ENCODE measurements at regions not wholly inside any gene's neighbourhood (a gene's known extent, or its start where the extent isn't known, plus 50 kb on each side); places are given as distances from the start of the nearest gene placed in this dataset.

DNA sequence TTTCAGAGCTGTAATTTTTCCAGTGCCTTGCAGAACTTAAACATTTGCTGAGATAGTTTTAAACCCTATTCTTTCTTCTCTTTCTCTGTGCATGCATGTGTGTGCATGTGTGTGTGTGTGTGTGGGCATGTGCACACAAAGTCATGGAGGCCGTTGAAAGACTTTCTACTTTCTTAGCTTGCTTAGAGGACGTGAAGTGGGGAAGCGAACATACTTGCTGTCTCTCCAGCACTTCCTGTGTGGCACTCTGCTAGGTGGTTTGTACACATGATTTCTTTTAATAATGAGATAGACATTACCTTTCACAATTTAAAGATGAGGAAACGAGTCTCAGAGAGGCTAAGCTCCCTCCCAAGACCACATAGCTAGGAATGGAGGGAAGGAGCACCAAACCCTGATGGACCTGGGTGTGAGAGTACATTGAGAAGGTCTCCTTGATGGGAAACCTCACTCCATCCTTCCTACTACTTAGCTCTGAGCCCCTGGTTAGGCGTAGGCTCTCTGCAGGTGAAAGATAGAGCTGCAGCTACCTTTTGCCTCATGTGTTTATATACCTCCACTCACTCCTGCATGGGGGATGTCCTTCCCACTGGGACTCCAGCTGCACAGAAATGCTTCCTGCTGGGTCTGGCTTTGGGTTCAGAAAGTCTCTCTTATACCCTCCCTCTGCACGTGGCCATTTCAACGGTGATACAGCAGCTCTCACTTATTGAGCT is 101.9 kb upstream of the USP24 start:
- H3K36me3 ChIP-seq (ENCODE audit: insufficient read depth, low read length) = no peaks in the 10 kb centered on the region
- H3K79me2 ChIP-seq (ENCODE audit: insufficient read depth, low read depth, low read length) = no peaks in the 10 kb centered on the region
- no peak for DNase-seq (ENCODE audit: low spot score)
- H3K27ac ChIP-seq (ENCODE audit: low read depth, low read length, poor library complexity, severe bottlenecking) = no peak overlapping the region
- H4K20me1 ChIP-seq (ENCODE audit: insufficient read depth, low read length) = no peaks in the 10 kb centered on the region
- ChIA-PET POLR2A (interaction anchor here (0.5 to 1.4 kb wide), 2 partner anchors 39 to 1250 kb away, joined by 3 read pairs; no protein-coding TSS in a partner anchor), CTCF (ENCODE audit: unreplicated experiment) (interaction anchor here (0.8 kb wide), 1 partner anchor 12 kb away, joined by 3 read pairs; no protein-coding TSS in a partner anchor)
- intact Hi-C loops (cut with micrococcal nuclease; ENCODE audit: unreplicated experiment) = no loop called here
- no peak overlapping the region for H3K4me2 ChIP-seq (ENCODE audit: low read length)
- no peak overlapping the region for H3K4me3 ChIP-seq (ENCODE audit: low read depth, low read length, poor library complexity, severe bottlenecking)
- no peaks in the 10 kb centered on the region for H3K4me1 ChIP-seq (ENCODE audit: insufficient read depth, low read length, poor library complexity, severe bottlenecking)
- no peak overlapping the region for H2AFZ ChIP-seq (ENCODE audit: low read length)
- no peaks in the 10 kb centered on the region for H3K9me2 ChIP-seq (ENCODE audit: insufficient read depth, low read length)
- H3K9me3 ChIP-seq (ENCODE audit: low read length) = no peaks in the 10 kb centered on the region
- no peak for TF ChIP-seq EZH2phosphoT487 (IDR thresholded peaks at IDR 0.05; ENCODE audit: borderline replicate concordance, low read depth, low read length)
- no peak for TF ChIP-seq CTCF (conservative IDR thresholded peaks at IDR 0.05; ENCODE audit: low read length)
- BruUV-seq (replicated peaks) = no TSS peak

DNA sequence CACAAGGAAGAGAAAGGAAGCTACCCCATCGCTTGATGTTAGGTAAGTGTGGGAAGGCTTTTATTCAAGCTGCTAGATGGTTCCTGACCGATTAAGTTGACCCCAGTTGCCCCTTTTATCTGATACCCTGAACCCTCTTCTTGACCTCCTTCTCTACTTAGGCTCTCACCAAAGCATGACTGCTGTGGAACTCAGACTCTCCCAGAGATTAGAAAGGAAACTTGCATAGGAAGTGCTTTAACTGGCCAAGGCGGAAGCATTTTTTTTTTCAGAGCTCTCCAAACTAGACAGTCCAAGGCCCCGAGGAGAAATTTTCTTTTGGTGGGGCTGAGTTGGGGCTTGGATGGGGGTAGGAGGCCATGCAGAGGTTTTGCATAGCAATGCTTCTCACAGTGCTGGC is 101.3 kb upstream of the USP24 start:
- Histone ChIP-seq H3K79me2 (ENCODE audit: insufficient read depth, low read depth, low read length) (no peaks in the 10 kb centered on the region), H3K4me3 (ENCODE audit: low read depth, low read length, poor library complexity, severe bottlenecking) (no peak overlapping the region), H3K4me1 (ENCODE audit: insufficient read depth, low read length, poor library complexity, severe bottlenecking) (no peaks in the 10 kb centered on the region), H3K9me2 (ENCODE audit: insufficient read depth, low read length) (no peaks in the 10 kb centered on the region), H2AFZ (ENCODE audit: low read length) (no peak overlapping the region), H3K27ac (ENCODE audit: low read depth, low read length, poor library complexity, severe bottlenecking) (no peak overlapping the region), H3K9me3 (ENCODE audit: low read length) (no peaks in the 10 kb centered on the region), H3K4me2 (ENCODE audit: low read length) (no peak overlapping the region), H4K20me1 (ENCODE audit: insufficient read depth, low read length) (no peaks in the 10 kb centered on the region), H3K36me3 (ENCODE audit: insufficient read depth, low read length) (no peaks in the 10 kb centered on the region)
- no TSS peak for BruUV-seq (replicated peaks)
- POLR2A ChIA-PET = interaction anchor here (0.6 to 1.4 kb wide), 2 partner anchors 37 to 39 kb away, joined by 3 to 5 read pairs; no protein-coding TSS in a partner anchor
- no peak for DNase-seq (ENCODE audit: low spot score)
- TF ChIP-seq EZH2phosphoT487 (IDR thresholded peaks at IDR 0.05; ENCODE audit: borderline replicate concordance, low read depth, low read length) = no peak
- TF ChIP-seq CTCF (conservative IDR thresholded peaks at IDR 0.05; ENCODE audit: low read length) = no peak
- CTCF ChIA-PET (ENCODE audit: unreplicated experiment) = no interaction called here
- intact Hi-C loops (cut with micrococcal nuclease; ENCODE audit: unreplicated experiment) = no loop called here

- H4K20me1 ChIP-seq (ENCODE audit: insufficient read depth, low read length) = no peaks in the 10 kb centered on the region
- no peak overlapping the region for H3K27ac ChIP-seq (ENCODE audit: low read depth, low read length, poor library complexity, severe bottlenecking)
- no peaks in the 10 kb centered on the region for H3K4me1 ChIP-seq (ENCODE audit: insufficient read depth, low read length, poor library complexity, severe bottlenecking)
- no peak overlapping the region for H3K4me3 ChIP-seq (ENCODE audit: low read depth, low read length, poor library complexity, severe bottlenecking)
- no peak for TF ChIP-seq EZH2phosphoT487 (IDR thresholded peaks at IDR 0.05; ENCODE audit: borderline replicate concordance, low read depth, low read length)
- H3K36me3 ChIP-seq (ENCODE audit: insufficient read depth, low read length) = no peaks in the 10 kb centered on the region
- POLR2A ChIA-PET = no interaction called here
- intact Hi-C loops (cut with micrococcal nuclease; ENCODE audit: unreplicated experiment) = no loop called here
- H2AFZ ChIP-seq (ENCODE audit: low read length) = no peak overlapping the region
- DNase-seq (ENCODE audit: low spot score) = no peak
- no peaks in the 10 kb centered on the region for H3K9me3 ChIP-seq (ENCODE audit: low read length)
- no peak overlapping the region for H3K4me2 ChIP-seq (ENCODE audit: low read length)
- CTCF ChIA-PET (ENCODE audit: unreplicated experiment) = no interaction called here
- BruUV-seq (replicated peaks) = no TSS peak
- no peaks in the 10 kb centered on the region for H3K9me2 ChIP-seq (ENCODE audit: insufficient read depth, low read length)
- H3K79me2 ChIP-seq (ENCODE audit: insufficient read depth, low read depth, low read length) = no peaks in the 10 kb centered on the region
Measured at GRCh38 chr1:55315552-55315951, 100.4 kb upstream of the USP24 start.
